Islet precursor cell (in vitro differentiated cells): ENCODE measurements at regions not wholly inside any gene's neighbourhood (a gene's known extent, or its start where the extent isn't known, plus 50 kb on each side); places are given as distances from the start of the nearest gene placed in this dataset.
"Not testable (repeated sequence)": the region's sequence is repeated elsewhere in the genome, so short reads cannot be mapped to it uniquely, and the experiment has no call there.

Experiments used
- DNase-seq: peaks from one replicate; pipeline ENCODE4 v3.0.0-alpha.2; 2018

- peak; percentile 49 for DNase-seq
Observed at GRCh38 chr18:79579807-79580497, 99.7 kb upstream of the CTDP1 start.

- peak; percentile 45 for DNase-seq
Observed at GRCh38 chr18:79580498-79581171, 99.0 kb upstream of the CTDP1 start.

GRCh38 chr18:79581406-79581805 lies 98.2 kb upstream of the CTDP1 start:
- DNase-seq, result peak; percentile 49

GRCh38 chr18:79581911-79582310 lies 97.7 kb upstream of the CTDP1 start:
- DNase-seq, result peak; percentile 10

GRCh38 chr18:79582978-79583377 lies 96.6 kb upstream of the CTDP1 start:
- peak; percentile 32 for DNase-seq

- peak; percentile 42 for DNase-seq
Observed at GRCh38 chr18:79583426-79583825, 96.2 kb upstream of the CTDP1 start.

GRCh38 chr18:79583984-79584401 lies 95.6 kb upstream of the CTDP1 start:
- DNase-seq, result peak; percentile 36

GRCh38 chr18:79584491-79585394 lies 94.9 kb upstream of the CTDP1 start:
- DNase-seq, result peak; percentile 35

- DNase-seq, result peak; percentile 38
Observed at GRCh38 chr18:79585395-79586370, 93.9 kb upstream of the CTDP1 start.

GRCh38 chr18:79586436-79587225 lies 93.0 kb upstream of the CTDP1 start:
- DNase-seq, result peak; percentile 35

GRCh38 chr18:79587226-79587741 lies 92.3 kb upstream of the CTDP1 start:
- DNase-seq, result no peak

- DNase-seq, result peak; percentile 43
Observed at GRCh38 chr18:79587779-79588635, 91.6 kb upstream of the CTDP1 start.

- DNase-seq, result peak; percentile 77
Observed at GRCh38 chr18:79588636-79589481, 90.7 kb upstream of the CTDP1 start.

GRCh38 chr18:79589601-79590091 lies 90.0 kb upstream of the CTDP1 start:
- no peak for DNase-seq

- DNase-seq, result no peak
Observed at GRCh38 chr18:79590191-79591031, 89.2 kb upstream of the CTDP1 start.

- no peak for DNase-seq
Observed at GRCh38 chr18:79591032-79591308, 88.6 kb upstream of the CTDP1 start.

- not testable (repeated sequence) for DNase-seq
Observed at GRCh38 chr18:79592684-79593083, 86.9 kb upstream of the CTDP1 start.

- no peak for DNase-seq
Observed at GRCh38 chr18:79595876-79596374, 83.7 kb upstream of the CTDP1 start.
